H1 (cell line): ENCODE measurements at regions not wholly inside any gene's neighbourhood (a gene's known extent, or its start where the extent isn't known, plus 50 kb on each side); places are given as distances from the start of the nearest gene placed in this dataset.

ENCODE experiments used
- CTCF ChIA-PET: fragments of 300-600 bp; sonication (Branson Sonifier 250); formaldehyde crosslinking; loops from one replicate; lab custom pipeline; 2021; ENCODE audit not compliant: partially characterized antibody; lab: Charles Lee
- POLR2A ChIA-PET: fragments of 300-600 bp; sonication (Branson Sonifier 250); formaldehyde crosslinking; loops from one replicate; lab custom pipeline; 2021; ENCODE audit warnings: inconsistent platforms; ENCODE audit not compliant: partially characterized antibody; lab: Charles Lee
- DNase-seq, 2 experiments: peaks; one replicate each; pipeline versions ENCODE4 v3.0.0 to v3.0.0-alpha.2; 2010 to 2022; ENCODE audit warnings: low spot score in 2 of 2, low read depth in 1 of 2, mixed read lengths in 1 of 2
- FAIRE-seq: peaks from 2 replicates; lab custom pipeline; 2011; peaks lifted over from hg19 to GRCh38; lab: Jason Lieb, UNC
- H2AFZ ChIP-seq: 2 replicates; pipeline ENCODE4 v1.8.1; 2012; ENCODE audit warnings: low read length, inconsistent platforms
- H2AK5ac ChIP-seq: 2 replicates; pipeline ENCODE4 v1.6.1; 2013; ENCODE audit warnings: low read depth, low read length
- H2BK120ac ChIP-seq: replicated peaks from 2 replicates; pipeline ENCODE3; 2013; ENCODE audit warnings: low read depth, low read length, inconsistent platforms
- H2BK12ac ChIP-seq: 2 replicates; pipeline ENCODE4 v1.6.1; 2013; ENCODE audit warnings: low read depth, low read length
- H2BK15ac ChIP-seq: 2 replicates; pipeline ENCODE4 v1.6.1; 2013; ENCODE audit warnings: low read length
- H2BK20ac ChIP-seq: 2 replicates; pipeline ENCODE4 v1.6.1; 2013; ENCODE audit warnings: low read length
- H2BK5ac ChIP-seq: 2 replicates; pipeline ENCODE4 v1.6.1; 2013; ENCODE audit warnings: low read depth, low read length
- H3K14ac ChIP-seq: 2 replicates; pipeline ENCODE4 v1.6.1; 2013; ENCODE audit warnings: inconsistent platforms; ENCODE audit not compliant: insufficient read length
- H3K18ac ChIP-seq: 2 replicates; pipeline ENCODE4 v1.6.1; 2013; ENCODE audit warnings: low read length; ENCODE audit errors: extremely low read depth
- H3K23ac ChIP-seq: 2 replicates; pipeline ENCODE4 v1.6.1; 2013; ENCODE audit warnings: inconsistent platforms; ENCODE audit not compliant: insufficient read length
- H3K23me2 ChIP-seq: 2 replicates; pipeline ENCODE4 v1.6.1; 2013; ENCODE audit warnings: low read depth, low read length
- H3K27ac ChIP-seq: 2 replicates; pipeline ENCODE4 v1.6.1; 2011; ENCODE audit warnings: low read depth, low read length, inconsistent platforms
- H3K27me3 ChIP-seq, 4 experiments: replicated peaks in 1 of 4; 1 replicate in 1 of 4; 2 replicates in 3 of 4; pipeline versions ENCODE4 v1.6.1 to v1.8.1; 2011 to 2013; ENCODE audit warnings: low read length in 3 of 4, mild to moderate bottlenecking in 3 of 4, inconsistent platforms in 2 of 4, mixed read lengths in 2 of 4, moderate library complexity in 1 of 4; ENCODE audit not compliant: control insufficient read depth in 3 of 4, insufficient read depth in 3 of 4; ENCODE audit errors: extremely low read depth in 1 of 4
- H3K36me3 ChIP-seq, 4 experiments: 2 replicates each; pipeline versions ENCODE4 v1.6.1 to v1.8.1; 2011 to 2013; ENCODE audit warnings: mild to moderate bottlenecking in 4 of 4, low read length in 3 of 4, moderate library complexity in 2 of 4, control low read depth in 1 of 4, inconsistent platforms in 1 of 4; ENCODE audit not compliant: insufficient read depth in 4 of 4, control insufficient read depth in 2 of 4
- H3K4ac ChIP-seq: replicated peaks from 2 replicates; pipeline ENCODE3; 2013; ENCODE audit warnings: low read length, low read depth, mixed read lengths, inconsistent platforms; ENCODE audit not compliant: insufficient read length
- H3K4me1 ChIP-seq, 4 experiments: replicated peaks in 1 of 4; 1 replicate in 1 of 4; 2 replicates in 3 of 4; pipeline versions ENCODE4 v1.6.1 to v1.8.1; 2011 to 2013; ENCODE audit warnings: low read length in 3 of 4, inconsistent platforms in 2 of 4, mixed read lengths in 1 of 4; ENCODE audit not compliant: insufficient read depth in 4 of 4, control insufficient read depth in 3 of 4
- H3K4me2 ChIP-seq, 2 experiments: 2 replicates each; pipeline versions ENCODE4 v1.6.1 to v1.8.1; 2011 to 2013; ENCODE audit warnings: low read depth in 2 of 2, low read length in 2 of 2, control low read depth in 1 of 2, inconsistent platforms in 1 of 2, mild to moderate bottlenecking in 1 of 2; ENCODE audit not compliant: insufficient read depth in 1 of 2
- H3K4me3 ChIP-seq, 4 experiments: fragments of 200-600, 300-600 bp in 1 of 4; sonication (generic), shearing (Covaris generic), sonication (Bioruptor Twin) in 1 of 4; 2 replicates each; pipeline versions ENCODE4 v1.5.1 to v1.8.1; 2011 to 2016; ENCODE audit warnings: low read length in 4 of 4, low read depth in 3 of 4, control low read depth in 2 of 4, inconsistent platforms in 2 of 4, mild to moderate bottlenecking in 2 of 4, mixed read lengths in 1 of 4, moderate library complexity in 1 of 4; ENCODE audit not compliant: insufficient read depth in 2 of 4; ENCODE audit errors: extremely low read depth in 1 of 4
- H3K56ac ChIP-seq: replicated peaks from 2 replicates; pipeline ENCODE3; 2013; ENCODE audit warnings: low read depth, mild to moderate bottlenecking, mixed read lengths, low read length, inconsistent platforms; ENCODE audit not compliant: insufficient read length
- H3K79me1 ChIP-seq: 2 replicates; pipeline ENCODE4 v1.6.1; 2013; ENCODE audit warnings: low read depth, low read length, control low read depth
- H3K79me2 ChIP-seq, 2 experiments: 2 replicates each; pipeline versions ENCODE4 v1.6.1 to v1.8.1; 2012 to 2013; ENCODE audit warnings: low read length in 2 of 2, mild to moderate bottlenecking in 2 of 2, inconsistent platforms in 1 of 2; ENCODE audit not compliant: insufficient read depth in 2 of 2, control insufficient read depth in 1 of 2
- H3K9ac ChIP-seq, 4 experiments: replicated peaks in 1 of 4; 1 replicate in 1 of 4; 2 replicates in 3 of 4; pipeline versions ENCODE4 v1.6.1 to v1.8.1; 2011 to 2013; ENCODE audit warnings: low read depth in 3 of 4, low read length in 3 of 4, control low read depth in 2 of 4, mild to moderate bottlenecking in 2 of 4, moderate library complexity in 2 of 4, inconsistent platforms in 1 of 4; ENCODE audit errors: extremely low read depth in 1 of 4
- H3K9me3 ChIP-seq, 2 experiments: 2 replicates each; pipeline versions ENCODE4 v1.6.1 to v1.8.1; 2012 to 2013; ENCODE audit warnings: mild to moderate bottlenecking in 2 of 2, moderate library complexity in 2 of 2, control low read depth in 1 of 2, inconsistent platforms in 1 of 2, low read depth in 1 of 2, low read length in 1 of 2, mixed read lengths in 1 of 2; ENCODE audit not compliant: insufficient read depth in 2 of 2
- H4K20me1 ChIP-seq, 2 experiments: replicated peaks in 1 of 2; 2 replicates each; pipeline versions ENCODE3 to v1.8.1; 2011 to 2013; ENCODE audit warnings: inconsistent platforms in 2 of 2, low read length in 2 of 2, mild to moderate bottlenecking in 1 of 2; ENCODE audit not compliant: insufficient read depth in 2 of 2, control insufficient read depth in 1 of 2
- H4K5ac ChIP-seq: 2 replicates; pipeline ENCODE4 v1.6.1; 2013; ENCODE audit warnings: low read length, low read depth, mixed read lengths, inconsistent platforms; ENCODE audit not compliant: insufficient read length
- H4K8ac ChIP-seq: 2 replicates; pipeline ENCODE4 v1.8.0; 2013; ENCODE audit warnings: mild to moderate bottlenecking, moderate library complexity, low read length, inconsistent platforms; ENCODE audit not compliant: insufficient read depth; ENCODE audit errors: extremely low read depth
- H4K91ac ChIP-seq: replicated peaks from 2 replicates; pipeline ENCODE3; 2013; ENCODE audit warnings: low read length, mixed read lengths, inconsistent platforms; ENCODE audit not compliant: insufficient read length
- CTBP2 ChIP-seq: IDR thresholded peaks from 2 replicates; pipeline ENCODE4 v1.7.0; 2011; ENCODE audit warnings: borderline replicate concordance, mild to moderate bottlenecking, moderate library complexity, mixed read lengths, low read length; ENCODE audit not compliant: insufficient read depth, insufficient read length
- EP300 ChIP-seq, 2 experiments: IDR thresholded peaks; 1 replicate in 1 of 2; 2 replicates in 1 of 2; pipeline ENCODE4 v1.6.1; 2011 to 2012; ENCODE audit warnings: low read depth in 2 of 2, low read length in 2 of 2, mild to moderate bottlenecking in 2 of 2, borderline replicate concordance in 1 of 2, inconsistent platforms in 1 of 2, moderate library complexity in 1 of 2
- EZH2 ChIP-seq: fragments of 200-600 bp; sonication (generic); IDR thresholded peaks from 2 replicates; pipeline ENCODE4 v1.7.1; 2012; ENCODE audit warnings: low read depth, mild to moderate bottlenecking, moderate library complexity, low read length, inconsistent platforms; ENCODE audit not compliant: severe bottlenecking
- RFX5 ChIP-seq: IDR thresholded peaks from 2 replicates; pipeline ENCODE4 v1.6.1; 2011; ENCODE audit warnings: low read depth, low read length, improper control_type of control experiment, borderline replicate concordance
- SRF ChIP-seq: IDR thresholded peaks from 2 replicates; pipeline ENCODE4 v1.6.1; 2011; ENCODE audit warnings: mild to moderate bottlenecking, low read depth, low read length, moderate library complexity
- WGBS, 2 experiments: shearing (Covaris generic) in 1 of 2; methylation state at CpG; one replicate each; pipeline versions ENCODE4 v1.1.6 to v1.1.7; 2013 to 2015; ENCODE audit warnings: low lambda C conversion rate in 2 of 2, mixed read lengths in 2 of 2, inconsistent platforms in 1 of 2, low coverage in 1 of 2, missing lambda C conversion rate in 1 of 2; ENCODE audit not compliant: insufficient replicate concordance in 2 of 2, insufficient coverage in 1 of 2, insufficient read length in 1 of 2; ENCODE audit errors: extremely low coverage in 1 of 2, missing lambda C conversion rate in 1 of 2; 5-methylcytosine and 5-hydroxymethylcytosine counted together

- Histone ChIP-seq H3K23ac (no peak overlapping the region), H3K36me3 (no peaks in the 10 kb centered on the region), H3K4me1 (no peaks in the 10 kb centered on the region; a peak in 1 of 7 replicates), H3K9me3 (no peaks in the 10 kb centered on the region), H3K79me2 (no peaks in the 10 kb centered on the region), H2BK15ac (no peak overlapping the region; the same call in 1 of the 2 replicates), H4K8ac (no peak overlapping the region), H3K18ac (no peak overlapping the region), H3K4ac (no peak overlapping the region), H4K91ac (no peak overlapping the region), H3K9ac (no peak overlapping the region), H3K27me3 (no peaks in the 10 kb centered on the region), H4K20me1 (no peaks in the 10 kb centered on the region), H3K4me3 (no peak overlapping the region), H3K56ac (no peak overlapping the region), H2BK12ac (no peak overlapping the region), H3K14ac (no peak overlapping the region), H3K4me2 (no peak overlapping the region), H2BK20ac (no peak overlapping the region), H3K79me1 (no peaks in the 10 kb centered on the region), H3K23me2 (no peaks in the 10 kb centered on the region), H2BK120ac (no peak overlapping the region), H4K5ac (no peak overlapping the region), H2AK5ac (no peak overlapping the region), H3K27ac (no peak overlapping the region), H2AFZ (no peak overlapping the region), H2BK5ac (no peak overlapping the region)
- 80% methylated on average over 3 of the region's 3 CpGs; no CpG with 5 or more reads in 1 of the 2 experiments for WGBS, 2 experiments
- ChIA-PET POLR2A (interaction anchor here (1.9 kb wide), 1 partner anchor 15 kb away, joined by 5 read pairs; no protein-coding TSS in a partner anchor), CTCF (interaction anchor here (0.9 to 2.7 kb wide), 7 partner anchors 15 to 470 kb away, joined by 3 to 10 read pairs (median 4); no protein-coding TSS in a partner anchor)
- TF ChIP-seq CTBP2 (no peak), SRF (no peak), EP300 (IDR thresholded peaks at IDR 0.05; ENCODE audit: borderline replicate concordance in 1 of 2, low read depth in 2 of 2, low read length in 2 of 2) (no peak), EZH2 (no peak), RFX5 (no peak)
- no peak for FAIRE-seq
- no peak for DNase-seq
These were observed 95.9 kb upstream of the SPRY4 start for GRCh38 chr5:142420561-142421227.
